Hindlimb muscle (tissue), 1 donor: ENCODE measurements at regions not wholly inside any gene's neighbourhood (a gene's known extent, or its start where the extent isn't known, plus 50 kb on each side); places are given as distances from the start of the nearest gene placed in this dataset.
"Not testable (repeated sequence)": the region's sequence is repeated elsewhere in the genome, so short reads cannot be mapped to it uniquely, and the experiment has no call there.

Experiments
- DNase-seq: peaks from one replicate; pipeline ENCODE4 v3.0.0-alpha.2; 2013

- DNase-seq = not testable (repeated sequence)
Observed at GRCh38 chr7:35853194-35853593, 52.3 kb downstream of the SEPTIN7 start.

GRCh38 chr7:35854311-35854710 is 53.5 kb downstream of the SEPTIN7 start:
- no peak for DNase-seq

GRCh38 chr7:35856175-35856574 is 55.3 kb downstream of the SEPTIN7 start:
- no peak for DNase-seq

GRCh38 chr7:35860664-35861063 is 59.8 kb downstream of the SEPTIN7 start:
- no peak for DNase-seq

- DNase-seq = no peak
Observed at GRCh38 chr7:35865287-35865686, 64.4 kb downstream of the SEPTIN7 start.

GRCh38 chr7:35866186-35866585 is 65.3 kb downstream of the SEPTIN7 start:
- no peak for DNase-seq

GRCh38 chr7:35869117-35869516 is 68.3 kb downstream of the SEPTIN7 start:
- not testable (repeated sequence) for DNase-seq

GRCh38 chr7:35869810-35870209 is 69.0 kb downstream of the SEPTIN7 start:
- no peak for DNase-seq

GRCh38 chr7:35871856-35872255 is 71.0 kb downstream of the SEPTIN7 start:
- no peak for DNase-seq

GRCh38 chr7:35874886-35875285 is 74.0 kb downstream of the SEPTIN7 start:
- no peak for DNase-seq

GRCh38 chr7:35875292-35875691 is 74.4 kb downstream of the SEPTIN7 start:
- no peak for DNase-seq

- DNase-seq = no peak
Observed at GRCh38 chr7:35878351-35878750, 77.5 kb downstream of the SEPTIN7 start.

- not testable (repeated sequence) for DNase-seq
Observed at GRCh38 chr7:35887430-35887829, 86.6 kb downstream of the SEPTIN7 start.

GRCh38 chr7:35889001-35889400 is 88.1 kb downstream of the SEPTIN7 start:
- no peak for DNase-seq

- no peak for DNase-seq
Observed at GRCh38 chr7:35889870-35890269, 89.0 kb downstream of the SEPTIN7 start.

GRCh38 chr7:35891004-35891830 is 90.4 kb downstream of the SEPTIN7 start:
- DNase-seq = no peak

GRCh38 chr7:35893649-35894048 is 92.8 kb downstream of the SEPTIN7 start:
- DNase-seq = no peak

GRCh38 chr7:35894721-35895120 is 93.9 kb downstream of the SEPTIN7 start:
- DNase-seq = no peak

GRCh38 chr7:35900651-35901050 is 99.8 kb downstream of the SEPTIN7 start:
- no peak for DNase-seq

GRCh38 chr7:35905555-35905954 is 104.7 kb downstream of the SEPTIN7 start:
- DNase-seq = no peak

- peak; percentile 78 for DNase-seq
Observed at GRCh38 chr7:35906191-35906908, 105.5 kb downstream of the SEPTIN7 start.

GRCh38 chr7:35908331-35909216 is 107.7 kb downstream of the SEPTIN7 start:
- no peak for DNase-seq

- no peak for DNase-seq
Observed at GRCh38 chr7:35909870-35910357, 109.1 kb downstream of the SEPTIN7 start.
